ENCODE measurements at regions not wholly inside any gene's neighbourhood (a gene's known extent, or its start where the extent isn't known, plus 50 kb on each side); places are given as distances from the start of the nearest gene placed in this dataset.

DNA sequence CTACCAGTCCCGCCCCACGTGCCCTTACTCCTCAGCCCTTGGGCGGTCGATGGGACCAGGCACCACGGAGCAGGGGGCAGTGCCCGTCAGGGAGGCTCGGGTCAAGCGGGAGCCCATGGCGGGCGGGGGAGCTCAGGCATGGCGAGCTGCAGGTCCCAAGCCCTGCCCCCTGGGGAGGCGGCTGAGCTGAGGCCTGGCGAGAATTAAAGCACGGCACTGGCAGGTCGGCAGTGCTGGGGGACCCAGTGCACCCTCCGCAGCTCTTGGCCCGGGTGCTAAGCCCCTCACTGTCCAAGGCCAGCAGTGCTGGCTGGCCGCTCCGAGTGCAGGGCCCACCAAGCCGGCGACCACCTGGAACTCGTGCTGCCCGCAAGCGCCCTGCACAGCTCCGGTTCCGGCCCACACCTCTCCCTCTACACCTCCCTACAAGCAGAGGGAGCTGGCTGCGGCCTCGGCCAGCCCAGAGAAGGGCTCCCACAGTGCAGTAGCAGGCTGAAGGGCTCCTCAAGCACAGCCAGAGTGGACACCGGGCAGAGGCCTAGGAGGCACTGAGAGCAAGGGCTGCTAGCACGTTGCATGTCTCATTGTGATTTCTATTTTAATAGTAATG is 166.8 kb upstream of the FMN2 start:
- DNase-seq: no peak
- in situ Hi-C loops (cut with MboI; ENCODE audit: low pct_unique_long_range_greater_than_20kb, low sequenced_read_pairs): no loop called here

DNA sequence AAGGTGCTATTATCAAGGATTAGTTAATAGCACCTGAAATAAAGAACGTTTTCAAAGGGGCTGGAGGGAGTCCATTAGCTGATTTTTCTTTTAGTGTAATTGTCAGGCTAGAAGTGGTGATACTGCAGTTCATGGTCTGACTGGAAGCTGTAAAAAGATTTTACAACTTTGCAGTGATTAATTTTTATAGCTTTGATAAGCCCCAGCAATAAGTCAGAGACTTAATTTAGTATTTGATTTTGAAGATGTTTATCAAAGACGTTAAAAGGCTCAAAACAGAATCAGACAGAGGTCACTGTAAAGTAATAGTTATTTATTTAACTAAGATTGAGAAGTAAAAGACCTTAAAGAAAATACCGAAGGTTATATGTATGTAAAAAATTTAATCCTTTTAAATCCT is 165.5 kb upstream of the FMN2 start:
- in situ Hi-C loops (cut with MboI; ENCODE audit: low pct_unique_long_range_greater_than_20kb, low sequenced_read_pairs): no loop called here
- no peak for DNase-seq

- in situ Hi-C loops (cut with MboI; ENCODE audit: low pct_unique_long_range_greater_than_20kb, low sequenced_read_pairs): no loop called here
- DNase-seq: no peak
These were observed 162.4 kb upstream of the FMN2 start for GRCh38 chr1:239929317-239929716.

GRCh38 chr1:239930686-239931262 is 160.9 kb upstream of the FMN2 start:
- in situ Hi-C loops (cut with MboI; ENCODE audit: low pct_unique_long_range_greater_than_20kb, low sequenced_read_pairs): no loop called here
- DNase-seq: no peak

DNA sequence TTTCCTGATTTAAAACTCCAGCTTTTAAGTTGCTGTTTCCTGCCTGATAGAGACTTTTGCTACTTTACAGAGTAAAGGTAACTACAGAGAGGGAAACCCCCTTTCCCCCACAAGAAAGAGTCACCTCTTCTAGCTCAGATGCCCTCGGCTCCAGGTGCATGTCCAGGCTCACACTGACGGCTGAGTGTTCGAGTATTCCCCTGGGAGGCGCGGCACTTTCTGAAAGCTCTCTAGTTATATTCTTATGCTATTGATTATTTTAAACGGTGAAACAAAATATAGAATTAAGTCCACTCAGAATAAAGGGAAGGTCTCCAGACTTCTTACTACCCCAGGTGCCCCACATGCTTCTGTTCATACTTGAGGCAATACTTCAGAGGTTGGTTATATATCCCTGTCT is 160.3 kb upstream of the FMN2 start:
- in situ Hi-C loops (cut with MboI; ENCODE audit: low pct_unique_long_range_greater_than_20kb, low sequenced_read_pairs): no loop called here
- DNase-seq: no peak

DNA sequence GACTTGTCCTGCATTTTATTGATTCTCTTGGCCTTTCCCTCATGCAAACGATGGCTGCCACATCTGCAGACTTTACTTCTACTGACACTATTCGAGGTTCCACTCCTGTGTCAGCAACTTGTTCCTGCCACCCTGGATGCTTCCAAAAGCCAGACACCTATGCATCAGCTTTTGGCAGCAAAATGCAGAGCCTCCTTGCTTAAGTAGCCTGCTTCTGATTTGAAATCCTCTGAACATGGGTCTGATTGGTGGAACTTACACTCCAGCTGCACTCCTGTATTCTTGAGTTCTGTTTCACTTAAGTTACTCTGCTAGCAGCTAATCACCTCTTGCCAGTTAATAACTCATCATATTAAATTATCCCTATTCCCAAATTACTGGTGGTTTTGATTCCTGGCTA is 152.1 kb upstream of the FMN2 start:
- DNase-seq: no peak
- in situ Hi-C loops (cut with MboI; ENCODE audit: low pct_unique_long_range_greater_than_20kb, low sequenced_read_pairs): no loop called here

GRCh38 chr1:239943761-239944160 is 147.9 kb upstream of the FMN2 start:
- in situ Hi-C loops (cut with MboI; ENCODE audit: low pct_unique_long_range_greater_than_20kb, low sequenced_read_pairs): no loop called here

DNA sequence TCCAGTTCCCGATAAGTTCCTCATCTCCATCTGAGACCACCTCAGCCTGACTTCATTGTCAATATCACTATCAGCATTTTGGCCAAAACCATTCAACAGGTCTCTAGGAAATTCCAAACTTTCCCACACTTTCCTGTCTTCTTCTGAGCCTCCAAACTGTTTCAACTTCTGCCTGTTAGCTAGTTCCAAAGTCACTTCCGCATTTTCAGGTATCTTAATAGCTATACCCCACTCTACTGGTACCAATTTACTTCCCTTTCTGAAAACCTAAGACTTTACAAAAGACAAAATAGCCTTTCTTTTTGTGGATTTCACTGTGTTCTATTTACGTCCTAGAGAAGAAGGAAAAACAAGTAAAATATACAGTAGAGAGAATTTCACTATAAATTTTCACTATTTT is 147.0 kb upstream of the FMN2 start:
- peak; percentile 71 for DNase-seq
- in situ Hi-C loops (cut with MboI; ENCODE audit: low pct_unique_long_range_greater_than_20kb, low sequenced_read_pairs): no loop called here

More at GRCh38 chr1:239943761-239944160, 147.9 kb upstream of the FMN2 start:
- DNase-seq: no peak

DNA sequence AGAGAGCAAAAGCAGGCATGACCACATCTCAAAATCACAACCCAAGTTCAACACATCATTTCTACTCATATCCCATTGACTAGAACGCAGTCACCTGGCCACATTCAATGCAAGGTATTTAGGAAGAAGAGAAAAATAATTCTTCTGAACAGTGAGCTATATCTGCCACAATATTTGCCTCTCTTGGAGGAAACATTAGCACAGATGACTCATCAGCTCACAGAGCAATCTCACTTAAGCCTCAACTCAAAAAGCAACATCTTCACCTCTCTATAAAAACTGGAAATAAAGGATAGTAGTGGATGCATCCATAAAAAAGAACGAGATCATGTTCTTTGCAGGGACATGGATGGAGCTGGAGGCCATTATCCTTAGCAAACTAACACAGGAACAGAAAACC is 143.9 kb upstream of the FMN2 start:
- no peak for DNase-seq
- in situ Hi-C loops (cut with MboI; ENCODE audit: low pct_unique_long_range_greater_than_20kb, low sequenced_read_pairs): no loop called here

GRCh38 chr1:239951511-239952140 is 140.1 kb upstream of the FMN2 start:
- DNase-seq: peak; percentile 66
- in situ Hi-C loops (cut with MboI; ENCODE audit: low pct_unique_long_range_greater_than_20kb, low sequenced_read_pairs): no loop called here

DNA sequence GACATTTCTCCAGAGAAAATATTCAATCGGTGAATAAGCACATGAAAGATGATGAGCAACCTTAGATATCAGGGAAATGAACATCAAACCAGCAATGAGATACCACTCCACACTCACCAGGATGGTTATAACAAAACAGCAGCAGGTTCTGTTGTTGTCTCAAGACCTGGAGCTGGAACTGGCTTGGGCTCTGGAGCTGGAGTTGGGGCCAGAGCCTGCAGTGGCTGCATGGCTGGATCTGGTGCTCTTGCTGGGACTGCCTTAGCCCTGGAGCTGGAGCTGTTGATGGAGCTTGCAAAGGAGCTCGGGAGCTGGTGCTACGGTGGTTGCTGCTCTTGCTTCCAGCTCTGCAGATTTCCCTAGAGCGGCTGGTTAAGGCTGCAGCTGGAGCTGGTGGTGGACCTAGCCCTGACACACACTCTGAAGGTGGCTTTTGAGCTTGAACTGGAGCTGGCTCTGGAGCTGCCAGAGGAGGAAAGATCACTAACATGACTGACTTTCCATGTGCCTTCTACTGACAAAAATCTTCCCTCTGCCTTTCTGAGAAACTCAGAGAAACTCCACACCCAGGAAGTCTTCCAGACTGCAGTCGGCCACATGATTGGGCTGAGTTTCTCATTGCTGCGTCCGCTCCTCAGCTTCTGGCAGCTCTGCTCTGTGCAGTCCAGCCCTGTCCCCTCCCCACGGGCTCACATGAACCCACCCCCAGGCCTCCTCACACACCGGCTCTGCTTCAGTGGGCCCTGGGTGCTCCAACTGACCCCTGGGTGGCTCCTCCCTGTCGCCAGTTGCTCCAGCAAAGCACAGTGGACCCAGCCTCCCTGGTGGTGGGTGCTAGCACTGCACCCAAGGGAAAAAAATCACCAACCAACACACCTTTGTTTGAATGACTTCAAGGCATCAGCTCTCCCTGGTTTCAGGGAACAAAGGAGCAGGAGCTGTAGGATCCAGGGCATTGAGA is 139.1 kb upstream of the FMN2 start:
- DNase-seq: peak; percentile 6
- in situ Hi-C loops (cut with MboI; ENCODE audit: low pct_unique_long_range_greater_than_20kb, low sequenced_read_pairs): no loop called here

GRCh38 chr1:239954836-239955235 is 136.8 kb upstream of the FMN2 start:
- in situ Hi-C loops (cut with MboI; ENCODE audit: low pct_unique_long_range_greater_than_20kb, low sequenced_read_pairs): no loop called here
- DNase-seq: no peak

- no peak for DNase-seq
- in situ Hi-C loops (cut with MboI; ENCODE audit: low pct_unique_long_range_greater_than_20kb, low sequenced_read_pairs): no loop called here
These were observed 136.3 kb upstream of the FMN2 start for GRCh38 chr1:239955431-239955830.

DNA sequence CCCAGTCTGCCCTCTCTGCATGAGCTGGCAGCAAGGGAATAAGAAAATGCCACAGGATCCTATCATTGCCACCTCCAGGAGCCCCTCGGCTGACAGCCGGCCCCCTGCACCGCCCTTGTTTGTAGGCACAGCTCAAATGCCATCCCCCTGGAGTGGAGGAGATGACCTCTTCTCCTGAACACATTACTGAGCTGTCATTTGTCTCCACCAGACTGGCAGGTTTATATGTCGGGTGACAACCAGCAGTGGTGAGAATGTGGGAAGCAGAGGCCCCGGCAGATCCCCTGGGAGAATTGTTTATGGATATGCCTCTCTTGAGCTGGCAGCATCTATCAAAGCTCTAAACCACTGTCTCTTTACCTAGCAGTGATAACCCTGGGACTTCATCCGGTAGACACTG is 135.4 kb upstream of the FMN2 start:
- in situ Hi-C loops (cut with MboI; ENCODE audit: low pct_unique_long_range_greater_than_20kb, low sequenced_read_pairs): no loop called here
- DNase-seq: no peak

- in situ Hi-C loops (cut with MboI; ENCODE audit: low pct_unique_long_range_greater_than_20kb, low sequenced_read_pairs): no loop called here
- no peak for DNase-seq
These were observed 133.6 kb upstream of the FMN2 start for GRCh38 chr1:239958063-239958462.

DNA sequence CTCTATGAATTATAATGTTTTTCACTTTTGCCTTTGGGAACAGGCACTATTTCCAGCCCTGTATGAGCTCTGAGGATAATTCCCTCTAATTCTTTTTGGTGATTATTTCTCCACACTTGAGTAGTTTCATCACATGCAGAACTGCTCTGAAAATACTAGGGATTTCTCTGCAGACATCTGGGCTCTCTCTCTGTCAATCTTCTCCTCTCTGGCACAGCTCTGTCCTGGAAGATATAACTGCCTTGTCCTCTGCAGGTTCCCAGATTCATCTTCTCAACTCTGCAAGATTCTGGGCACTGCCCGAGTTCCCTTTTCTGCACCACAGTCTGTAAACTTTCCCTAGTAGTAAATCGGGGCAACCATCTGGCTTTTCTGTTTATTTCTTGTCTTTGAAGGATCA is 131.3 kb upstream of the FMN2 start:
- in situ Hi-C loops (cut with MboI; ENCODE audit: low pct_unique_long_range_greater_than_20kb, low sequenced_read_pairs): no loop called here
- DNase-seq: no peak

DNA sequence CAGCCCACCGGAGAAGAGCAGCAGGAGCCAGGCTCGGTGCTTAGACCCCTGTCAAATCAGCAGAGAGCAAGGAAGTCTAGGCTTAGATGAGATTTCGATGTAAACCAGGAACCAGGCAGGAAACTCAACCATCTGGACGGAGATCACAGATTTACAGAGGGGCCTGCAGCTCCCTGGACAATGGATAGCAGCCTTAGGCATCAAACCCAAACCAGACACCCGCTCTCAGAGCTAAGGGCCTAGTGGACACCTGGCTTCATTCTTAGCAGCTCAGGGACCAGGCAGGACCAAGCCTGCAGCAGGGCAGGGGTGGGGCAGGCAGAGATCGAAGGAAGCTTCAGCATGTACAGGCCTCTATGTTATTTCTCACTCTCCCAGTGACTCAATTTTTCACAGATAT is 127.8 kb upstream of the FMN2 start:
- in situ Hi-C loops (cut with MboI; ENCODE audit: low pct_unique_long_range_greater_than_20kb, low sequenced_read_pairs): no loop called here
- DNase-seq: no peak

DNA sequence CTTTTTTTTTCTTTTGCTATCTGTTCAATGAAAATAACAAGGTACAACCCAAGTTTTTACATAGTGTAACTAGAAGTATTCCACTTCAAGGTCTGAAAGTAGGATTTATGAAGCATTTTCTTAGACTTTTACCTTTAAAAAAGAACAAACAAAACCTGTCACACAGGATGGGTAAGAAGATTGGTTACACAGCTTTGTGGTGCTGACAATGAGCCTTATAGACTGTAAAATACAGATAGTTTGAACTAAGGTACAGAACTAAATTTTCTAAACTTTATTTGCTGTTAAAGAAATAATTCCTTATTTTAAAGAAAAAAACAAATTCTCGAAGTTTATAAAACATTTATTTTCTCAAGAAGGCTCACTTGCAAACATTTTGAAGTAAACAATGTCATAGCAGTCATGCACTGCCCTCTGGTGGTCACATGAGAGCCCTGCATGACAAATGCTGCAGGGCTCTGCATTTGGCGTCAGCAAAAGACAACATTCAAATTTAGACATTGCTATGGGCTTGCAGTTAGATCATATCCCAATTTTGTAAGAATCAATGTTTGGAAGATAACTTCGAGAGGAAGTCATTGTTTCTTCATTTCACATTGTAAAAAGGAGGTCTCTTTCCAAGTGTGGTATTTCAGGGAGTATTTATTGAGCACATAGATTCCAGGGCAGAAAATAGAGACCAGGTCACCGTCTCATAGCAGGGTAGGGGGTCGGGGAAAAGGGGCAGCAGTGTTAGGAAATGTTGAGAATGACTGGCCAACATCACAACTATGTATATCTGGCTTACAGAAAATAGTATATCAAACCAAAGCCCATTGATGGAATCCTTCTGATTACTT is 115.3 kb upstream of the FMN2 start:
- DNase-seq: peak; percentile 59
- in situ Hi-C loops (cut with MboI; ENCODE audit: low pct_unique_long_range_greater_than_20kb, low sequenced_read_pairs): no loop called here

DNA sequence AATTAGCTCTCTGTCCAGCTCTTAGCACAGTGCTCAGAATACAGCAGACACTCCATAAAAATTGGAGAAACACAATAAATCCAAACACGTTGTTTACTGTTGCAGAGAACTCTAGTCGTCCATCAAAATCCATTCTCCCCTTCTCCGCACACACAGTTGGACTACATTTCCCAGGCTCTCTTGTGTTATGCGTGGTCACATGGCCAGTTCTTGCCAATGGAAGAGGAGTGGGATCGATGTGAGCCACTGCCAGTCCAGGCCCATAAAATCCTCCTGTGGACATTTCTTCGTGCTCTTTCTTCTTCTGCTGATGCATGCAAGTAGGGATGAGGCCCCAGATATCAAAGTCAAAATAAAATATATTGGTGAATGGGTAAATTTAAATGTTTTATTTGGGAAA is 114.3 kb upstream of the FMN2 start:
- DNase-seq: no peak

More for the DNA sequence above, 114.3 kb upstream of the FMN2 start:
- in situ Hi-C loops (cut with MboI; ENCODE audit: low pct_unique_long_range_greater_than_20kb, low sequenced_read_pairs): no loop called here
